ENCODE measurements at regions not wholly inside any gene's neighbourhood (a gene's known extent, or its start where the extent isn't known, plus 50 kb on each side); places are given as distances from the start of the nearest gene placed in this dataset.

- DNase-seq (ENCODE audit: low read depth) = no peak
- H3K4me3 ChIP-seq (ENCODE audit: control insufficient read depth, low read depth, low read length) = no peak overlapping the region
- TF ChIP-seq CTCF (conservative IDR thresholded peaks at IDR 0.05; ENCODE audit: control insufficient read depth, insufficient read depth, low read depth, low read length) = no peak
Observed at GRCh38 chr2:33650171-33650570, 51.1 kb upstream of the FAM98A start.
